ENCODE measurements at regions not wholly inside any gene's neighbourhood (a gene's known extent, or its start where the extent isn't known, plus 50 kb on each side); places are given as distances from the start of the nearest gene placed in this dataset.

- WGBS, 2 donors, result 78 to 84% methylated on average over 7 of the region's 7 CpGs
- TF ChIP-seq POLR2A (IDR thresholded peaks at IDR 0.05) (no peak), CTCF (IDR thresholded peaks at IDR 0.05) (no peak)
- DNase-seq (ENCODE audit: low spot score in 2 of 2), result peak in 1 of 2 donors; percentile 29
- intact Hi-C loops (cut with DNase I; ENCODE audit: low total_unique reads), result no loop called here
- H3K4me3 ChIP-seq (ENCODE audit: low read depth, poor library complexity, severe bottlenecking), result no peak overlapping the region
Measured at GRCh38 chr21:25512095-25513081, 94.9 kb downstream of the MRPL39 start.

GRCh38 chr21:25509862-25510261 lies 97.4 kb downstream of the MRPL39 start:
- no peak for TF ChIP-seq POLR2A (IDR thresholded peaks at IDR 0.05)
- TF ChIP-seq CTCF (IDR thresholded peaks at IDR 0.05), result no peak

GRCh38 chr21:25508364-25508763 lies 98.9 kb downstream of the MRPL39 start:
- intact Hi-C loops (cut with DNase I; ENCODE audit: low total_unique reads), result no loop called here
- DNase-seq (ENCODE audit: low spot score in 2 of 2), result no peak
- TF ChIP-seq POLR2A (IDR thresholded peaks at IDR 0.05) (no peak), CTCF (IDR thresholded peaks at IDR 0.05) (no peak)
- 69 to 70% methylated on average over 3 of the region's 3 CpGs for WGBS, 2 donors
- H3K4me3 ChIP-seq (ENCODE audit: low read depth, poor library complexity, severe bottlenecking), result no peak overlapping the region

More at GRCh38 chr21:25509862-25510261, 97.4 kb downstream of the MRPL39 start:
- intact Hi-C loops (cut with DNase I; ENCODE audit: low total_unique reads), result no loop called here
- WGBS, 2 donors, result 39 to 44% methylated on average over 2 of the region's 2 CpGs
- DNase-seq (ENCODE audit: low spot score in 2 of 2), result no peak
- H3K4me3 ChIP-seq (ENCODE audit: low read depth, poor library complexity, severe bottlenecking), result no peak overlapping the region

- no peak for DNase-seq (ENCODE audit: low spot score in 2 of 2)
- TF ChIP-seq CTCF (IDR thresholded peaks at IDR 0.05) (no peak), POLR2A (IDR thresholded peaks at IDR 0.05) (no peak)
- no peak overlapping the region for H3K4me3 ChIP-seq (ENCODE audit: low read depth, poor library complexity, severe bottlenecking)
- intact Hi-C loops (cut with DNase I; ENCODE audit: low total_unique reads), result no loop called here
Measured at GRCh38 chr21:25507522-25507921, 99.8 kb downstream of the MRPL39 start.

- TF ChIP-seq POLR2A (IDR thresholded peaks at IDR 0.05) (no peak), CTCF (IDR thresholded peaks at IDR 0.05) (no peak)
- WGBS, 2 donors, result 49 to 53% methylated on average over 6 of the region's 6 CpGs
- intact Hi-C loops (cut with DNase I; ENCODE audit: low total_unique reads), result no loop called here
- no peak for DNase-seq (ENCODE audit: low spot score in 2 of 2)
- no peak overlapping the region for H3K4me3 ChIP-seq (ENCODE audit: low read depth, poor library complexity, severe bottlenecking)
Measured at GRCh38 chr21:25506887-25507286, 100.4 kb downstream of the MRPL39 start.

All from lower leg skin (tissue), 4 donors.